Left ventricle myocardium inferior (tissue), 1 donor: ENCODE measurements at regions not wholly inside any gene's neighbourhood (a gene's known extent, or its start where the extent isn't known, plus 50 kb on each side); places are given as distances from the start of the nearest gene placed in this dataset.

Experiments used
- DNase-seq: peaks from one replicate; pipeline ENCODE4 v3.0.0-alpha.2; 2020
- H3K27ac ChIP-seq: fragments of 200-600 bp; replicated peaks from 2 replicates; pipeline ENCODE4 v1.8.0; 2021
- H3K27me3 ChIP-seq: fragments of 200-600 bp; 2 replicates; pipeline ENCODE4 v1.8.0; 2021; ENCODE audit warnings: low read depth
- H3K36me3 ChIP-seq: fragments of 200-600 bp; 2 replicates; pipeline ENCODE4 v1.8.0; 2021
- H3K4me1 ChIP-seq: fragments of 200-600 bp; 2 replicates; pipeline ENCODE4 v1.8.0; 2021
- H3K4me3 ChIP-seq: fragments of 200-600 bp; 2 replicates; pipeline ENCODE4 v1.8.0; 2021; ENCODE audit warnings: mild to moderate bottlenecking, moderate library complexity
- H3K9me3 ChIP-seq: fragments of 200-600 bp; replicated peaks from 2 replicates; pipeline ENCODE4 v1.8.0; 2021
- CTCF ChIP-seq: fragments of 200-600 bp; IDR thresholded peaks from 2 replicates; pipeline ENCODE4 v1.8.0; 2021; ENCODE audit warnings: antibody characterized with exemption, mild to moderate bottlenecking, borderline replicate concordance
- intact Hi-C: fragments of 100-400 bp; cut with micrococcal nuclease; formaldehyde crosslinking; loops from one replicate; pipeline ENCODE4 v1.11.0; 2022
- donor health status: DM: no; HTN: yes; CAD: no; lungs with severe emphysema.

- no peaks in the 10 kb centered on the region for H3K36me3 ChIP-seq
- no peaks in the 10 kb centered on the region for H3K4me1 ChIP-seq
- no peak for TF ChIP-seq CTCF
- no peak overlapping the region for H3K4me3 ChIP-seq
- no peak for DNase-seq
- no peaks in the 10 kb centered on the region for H3K27me3 ChIP-seq
- peaks cover 29% of the 10 kb centered on the region for H3K9me3 ChIP-seq
- intact Hi-C loops = no loop called here
- H3K27ac ChIP-seq = no peak overlapping the region
These were observed 50.0 kb upstream of the CORO2B start for GRCh38 chr15:68528626-68529290.
